ENCODE measurements at regions not wholly inside any gene's neighbourhood (a gene's known extent, or its start where the extent isn't known, plus 50 kb on each side); places are given as distances from the start of the nearest gene placed in this dataset.
"Not testable (repeated sequence)": the region's sequence is repeated elsewhere in the genome, so short reads cannot be mapped to it uniquely, and the experiment has no call there.

DNA sequence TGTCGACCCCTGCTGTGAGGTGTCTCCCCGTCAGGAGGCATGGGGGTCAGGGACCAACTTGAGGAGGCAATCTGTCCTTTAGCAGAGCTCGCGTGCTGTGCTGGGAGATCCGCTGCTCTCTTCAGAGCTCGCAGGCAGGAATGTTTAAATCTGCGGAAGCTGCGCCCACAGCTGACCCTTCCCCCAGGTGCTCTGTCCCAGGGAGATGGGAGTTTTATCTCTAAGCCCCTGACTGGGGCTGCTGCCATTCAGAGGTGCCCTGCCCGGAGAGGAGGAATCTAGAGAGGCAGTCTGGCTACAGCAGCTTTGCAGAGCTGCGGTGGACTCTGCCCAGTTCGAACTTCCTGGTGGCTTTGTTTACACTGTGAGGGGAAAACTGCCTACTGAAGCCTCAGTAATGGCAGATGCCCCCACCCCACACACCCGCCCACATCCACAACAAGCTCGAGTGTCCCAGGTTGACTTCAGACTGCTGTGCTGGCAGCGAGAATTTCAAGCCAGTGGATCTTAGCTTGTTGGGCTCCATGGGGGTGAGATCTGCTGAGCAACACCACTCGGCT lies 133.1 kb downstream of the CENPC start:
- DNase-seq (ENCODE audit: low read depth), result not testable (repeated sequence)

DNA sequence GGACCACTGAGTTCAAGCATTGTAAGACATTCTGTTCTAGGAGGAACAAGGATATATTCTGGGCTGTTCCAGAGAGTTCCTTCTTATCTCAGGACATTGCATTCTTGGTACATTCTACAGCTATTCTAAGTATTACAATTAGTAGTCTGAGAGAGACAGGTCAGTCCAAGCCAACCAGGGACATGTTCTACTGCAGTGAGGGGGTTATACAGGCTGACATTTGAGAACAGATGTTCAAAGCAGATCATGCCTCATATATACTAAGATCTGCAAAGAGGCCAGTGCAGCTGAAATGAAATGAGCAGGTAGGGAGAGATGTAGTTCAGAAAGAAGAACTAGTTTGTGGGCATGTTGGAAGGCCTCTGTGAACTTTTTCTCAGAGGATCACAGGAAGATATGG lies 142.0 kb downstream of the CENPC start:
- DNase-seq (ENCODE audit: low read depth), result no peak

DNA sequence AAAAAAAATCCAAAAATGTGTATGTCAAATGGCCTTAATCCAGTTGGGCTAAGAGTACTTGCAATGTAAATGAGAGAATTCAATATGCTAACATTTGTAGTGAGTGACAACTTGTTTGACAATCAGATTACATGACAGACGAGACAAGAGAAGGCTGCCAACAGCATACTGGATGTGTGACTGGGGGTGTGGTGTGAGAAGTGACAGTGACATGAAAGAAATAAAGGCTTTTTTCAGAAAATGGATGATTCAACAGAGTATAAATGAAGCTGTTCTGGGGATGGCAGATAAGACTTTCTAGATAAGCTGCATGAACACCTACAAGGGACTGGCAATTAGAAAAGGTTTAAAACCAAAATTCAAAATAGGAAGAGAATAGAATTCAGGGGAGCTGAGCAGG lies 143.4 kb downstream of the CENPC start:
- no peak for DNase-seq (ENCODE audit: low read depth)

DNA sequence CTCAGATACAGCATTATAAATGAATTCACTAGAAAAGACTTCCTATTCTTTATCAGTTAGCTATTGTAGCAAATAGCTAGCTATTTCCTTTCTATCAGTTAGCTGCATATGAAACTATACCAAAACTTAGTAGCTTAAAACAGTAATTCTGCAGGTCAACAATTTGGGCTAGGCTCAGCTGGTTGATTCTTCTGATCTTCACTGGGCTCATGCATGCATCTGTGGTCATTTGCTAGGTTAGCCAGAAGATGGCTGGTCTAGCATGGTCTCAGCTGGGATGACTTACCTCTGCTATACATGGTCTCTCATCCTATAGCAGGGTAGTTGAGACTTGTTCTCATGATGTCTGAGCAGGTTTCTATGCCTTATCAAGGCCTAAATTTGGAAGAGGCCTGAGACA lies 147.4 kb downstream of the CENPC start:
- no peak for DNase-seq (ENCODE audit: low read depth)

DNA sequence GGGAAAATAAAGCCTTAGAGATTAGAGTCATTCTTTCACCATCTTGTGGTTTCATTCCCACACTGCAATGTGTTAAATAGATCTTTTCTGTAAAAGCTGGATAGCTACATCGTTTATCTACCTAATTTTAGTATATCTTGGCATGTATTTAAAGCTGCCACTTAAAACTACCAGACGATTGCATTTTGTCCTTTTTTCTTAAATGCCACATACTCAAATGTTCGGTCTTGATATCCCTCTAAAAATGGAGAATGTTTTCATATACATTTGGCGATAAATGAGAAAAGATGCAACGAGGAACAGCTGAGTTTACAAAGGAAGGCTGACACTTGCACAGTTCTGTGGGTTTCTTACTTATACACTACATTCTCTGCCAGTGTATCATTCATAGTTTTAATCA lies 148.3 kb downstream of the CENPC start:
- DNase-seq (ENCODE audit: low read depth), result no peak

DNA sequence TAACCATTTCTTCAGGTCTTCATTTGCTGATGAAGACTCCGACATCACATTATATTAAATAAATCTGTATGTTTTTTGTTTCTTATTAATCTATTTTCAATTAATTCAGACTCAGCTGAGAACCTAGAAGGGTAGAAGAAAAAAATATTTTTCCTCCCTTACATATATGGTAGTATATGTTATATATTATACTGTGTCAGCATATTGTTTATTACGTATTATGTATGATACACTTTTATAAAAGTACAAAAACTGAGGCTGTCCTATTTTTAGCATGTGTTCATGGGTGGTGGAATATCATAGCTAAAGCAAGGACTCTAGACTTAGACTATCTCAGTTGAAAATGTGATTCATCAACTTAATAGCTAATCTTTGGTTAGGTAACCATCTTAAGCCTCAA lies 149.3 kb downstream of the CENPC start:
- no peak for DNase-seq (ENCODE audit: low read depth)

DNA sequence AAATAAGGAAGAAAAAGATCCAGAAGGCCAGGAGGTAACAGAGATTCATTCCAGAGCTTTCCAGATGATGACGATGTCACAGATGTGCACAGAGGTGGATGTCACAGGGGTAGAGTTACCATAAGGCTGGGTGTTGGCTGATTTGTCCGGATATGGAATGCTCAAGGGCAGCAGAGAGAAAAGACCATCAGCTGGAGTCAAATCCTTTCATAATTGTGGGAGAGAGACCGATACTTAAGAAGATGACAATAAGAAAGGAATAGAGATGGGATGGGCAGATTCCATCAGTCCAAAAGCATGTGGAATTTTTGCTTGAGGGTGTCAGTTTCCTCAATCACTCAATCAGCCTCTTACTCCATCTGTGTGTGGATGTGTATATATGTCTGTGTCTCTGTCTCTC lies 150.4 kb downstream of the CENPC start:
- DNase-seq (ENCODE audit: low read depth), result no peak

DNA sequence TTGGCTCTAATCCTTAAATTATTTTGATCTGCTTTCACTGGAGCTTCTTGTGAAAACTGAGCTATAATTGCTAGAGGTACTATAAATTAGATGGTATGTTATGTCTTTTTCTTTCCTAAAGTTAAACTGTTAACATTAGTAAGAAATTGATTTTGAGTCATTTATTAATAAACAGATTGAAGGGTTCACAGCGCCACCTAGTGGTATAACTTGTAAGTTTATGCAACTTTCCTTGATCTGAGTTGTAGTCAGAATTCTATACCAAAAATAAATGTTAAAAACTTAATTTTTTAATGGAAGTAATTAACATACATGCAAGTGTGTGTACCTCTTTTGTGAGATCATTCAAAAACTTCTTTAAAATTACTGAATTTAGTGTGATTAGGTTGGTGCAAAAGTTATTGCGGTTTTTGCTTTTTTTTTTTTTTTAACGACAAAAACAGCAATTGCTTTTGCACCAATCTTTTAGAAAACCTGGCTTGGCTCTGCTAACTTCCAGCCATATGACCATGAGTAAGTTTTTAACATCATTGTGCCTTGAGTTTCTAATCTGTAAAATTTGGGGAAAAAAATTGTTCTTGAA lies 151.5 kb downstream of the CENPC start:
- DNase-seq (ENCODE audit: low read depth), result no peak

DNA sequence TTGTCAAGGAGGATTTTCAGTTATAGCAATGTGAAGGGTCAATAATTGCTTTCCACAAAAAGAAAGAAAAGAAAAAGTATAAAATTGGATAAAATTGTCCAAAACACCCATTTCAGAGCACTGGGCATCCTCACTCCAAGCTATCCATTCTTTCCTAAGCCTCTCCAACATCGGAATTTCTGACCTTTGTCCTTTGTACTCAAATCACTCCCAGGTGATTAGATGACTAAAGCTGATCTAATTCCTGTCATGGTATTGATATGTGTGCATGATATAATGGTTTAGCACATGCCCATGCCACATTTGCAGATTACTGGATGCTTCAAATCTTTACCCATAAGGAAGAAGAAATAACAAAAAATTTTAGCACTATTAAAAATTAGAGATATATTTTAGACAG lies 152.3 kb downstream of the CENPC start:
- no peak for DNase-seq (ENCODE audit: low read depth)

DNA sequence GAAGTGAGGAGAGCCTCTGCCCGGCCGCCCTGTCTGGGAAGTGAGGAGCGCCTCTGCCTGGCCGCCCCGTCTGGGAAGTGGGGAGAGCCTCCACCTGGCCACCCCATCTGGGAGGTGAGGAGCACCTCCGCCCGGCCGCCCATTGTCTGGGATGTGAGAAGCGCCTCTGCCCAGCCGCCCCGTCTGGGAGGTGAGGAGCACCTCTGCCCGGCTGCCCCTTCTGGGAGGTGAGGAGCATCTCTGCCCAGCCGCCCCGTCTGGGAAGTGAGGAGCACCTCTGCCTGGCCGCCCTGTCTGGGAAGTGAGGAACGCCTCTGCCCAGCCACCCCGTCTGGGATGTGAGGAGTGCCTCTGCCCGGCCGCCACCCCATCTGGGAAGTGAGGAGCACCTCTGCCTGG lies 163.9 kb downstream of the CENPC start:
- not testable (repeated sequence) for DNase-seq (ENCODE audit: low read depth)

DNA sequence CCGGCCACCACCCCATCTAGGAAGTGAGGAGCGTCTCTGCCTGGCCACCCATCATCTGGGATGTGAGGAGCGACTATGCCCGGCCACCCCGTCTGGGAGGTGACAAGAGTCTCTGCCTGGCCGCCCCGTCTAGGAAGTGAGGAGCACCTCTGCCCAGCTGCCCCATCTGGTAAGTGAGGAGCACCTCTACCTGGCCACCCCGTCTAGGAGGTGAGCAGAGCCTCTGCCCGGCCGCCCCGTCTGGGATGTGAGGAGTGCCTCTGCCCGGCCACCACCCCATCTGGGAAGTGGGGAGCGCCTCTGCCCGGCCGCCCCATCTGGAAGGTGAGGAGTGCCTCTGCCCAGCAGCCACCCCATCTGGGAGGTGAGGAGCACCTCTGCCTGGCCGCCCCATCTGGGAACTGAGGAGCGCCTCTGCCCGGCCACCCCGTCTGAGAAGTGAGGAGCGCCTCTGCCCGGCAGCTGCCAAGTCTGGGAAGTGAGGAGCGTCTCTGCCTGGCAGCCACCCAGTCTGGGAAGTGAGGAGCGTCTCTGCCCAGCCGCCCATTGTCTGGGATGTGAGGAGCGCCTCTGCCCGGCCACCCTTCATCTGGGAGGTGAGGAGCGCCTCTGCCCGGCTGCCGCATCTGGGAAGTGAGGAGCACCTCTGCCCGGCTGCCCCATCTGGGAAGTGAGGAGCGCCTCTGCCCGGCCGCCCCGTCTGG lies 164.4 kb downstream of the CENPC start:
- DNase-seq (ENCODE audit: low read depth), result not testable (repeated sequence)

DNA sequence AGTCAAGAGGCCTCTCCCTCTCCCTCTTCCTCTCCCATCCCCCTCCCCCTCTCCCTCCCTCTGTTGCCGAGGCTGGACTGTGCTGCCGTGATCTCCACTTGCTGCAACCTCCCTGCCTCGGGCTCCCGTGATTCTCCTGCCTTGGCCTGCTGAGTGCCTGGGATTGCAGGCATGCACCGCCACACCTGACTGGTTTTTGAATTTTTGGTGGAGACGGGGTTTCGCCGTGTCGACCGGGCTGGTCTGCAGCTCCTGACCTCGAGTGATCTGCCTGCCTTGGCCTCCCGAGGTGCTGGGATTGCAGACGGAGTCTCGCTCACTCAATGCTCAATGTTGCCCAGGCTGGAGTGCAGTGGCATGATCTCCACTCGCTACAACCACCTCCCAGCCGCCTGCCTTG lies 165.1 kb downstream of the CENPC start:
- no peak for DNase-seq (ENCODE audit: low read depth)

DNA sequence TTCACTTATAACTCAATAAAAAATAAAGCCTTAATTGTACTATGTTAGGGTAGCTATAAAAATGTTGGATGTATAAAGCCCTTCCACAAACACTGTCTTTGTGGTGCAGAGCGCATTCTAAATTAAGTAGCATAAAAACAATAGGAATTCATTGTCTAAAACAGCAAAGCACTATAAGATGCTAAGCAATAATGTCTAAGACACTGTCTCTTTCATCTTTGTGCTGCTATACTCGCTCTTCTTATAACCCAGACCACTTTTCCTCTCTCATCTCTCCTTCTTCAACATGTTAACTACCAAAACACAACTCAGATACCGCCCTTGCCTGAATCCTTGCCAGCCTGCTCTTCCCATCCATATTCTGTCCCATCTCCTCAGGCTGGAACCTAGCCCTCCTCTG lies 170.0 kb downstream of the CENPC start:
- no peak for DNase-seq (ENCODE audit: low read depth)

DNA sequence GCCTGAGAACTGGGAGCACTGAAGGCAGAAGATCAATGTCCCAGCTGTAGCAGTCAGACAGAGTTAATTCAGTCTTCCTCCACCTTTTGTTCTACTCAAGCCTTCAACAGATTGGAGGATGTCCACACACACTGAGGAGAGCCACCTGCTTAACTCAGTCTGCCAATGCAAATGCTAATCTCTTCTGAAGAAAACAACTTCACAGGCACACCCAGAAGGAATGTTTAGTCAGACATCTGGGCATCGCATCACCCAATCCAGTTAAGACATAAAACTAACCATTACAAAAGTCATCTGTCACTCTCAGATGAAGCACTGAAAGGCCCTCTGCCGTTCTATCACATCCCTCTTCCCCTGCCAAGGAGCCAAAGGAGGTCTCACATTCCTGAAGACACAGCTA lies 173.7 kb downstream of the CENPC start:
- DNase-seq (ENCODE audit: low read depth), result no peak

DNA sequence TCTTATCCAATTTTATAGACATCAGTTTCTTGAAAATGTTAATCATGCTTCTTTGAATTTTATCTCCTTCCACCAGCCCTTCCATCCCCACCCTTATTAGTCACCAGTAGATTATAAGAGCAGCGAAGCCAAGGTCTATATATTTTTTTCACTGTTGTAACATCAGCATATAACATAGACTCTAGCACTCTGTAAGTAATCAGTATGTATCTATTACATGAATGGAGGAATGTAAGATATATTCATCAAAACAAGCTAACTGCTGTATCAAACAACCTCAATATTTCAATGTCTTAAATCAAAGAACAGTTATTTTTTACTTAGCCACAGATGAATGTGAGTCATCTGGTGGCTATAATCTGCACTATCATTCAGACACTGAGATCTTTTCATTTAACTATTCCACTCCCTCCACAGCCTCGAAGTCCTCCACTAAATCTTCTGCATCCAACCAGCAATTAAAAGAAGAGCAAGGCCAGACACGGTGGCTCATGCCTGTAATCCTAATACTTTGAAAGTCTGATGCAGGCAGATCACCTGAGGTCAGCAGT lies 178.9 kb downstream of the CENPC start:
- DNase-seq (ENCODE audit: low read depth), result no peak

DNA sequence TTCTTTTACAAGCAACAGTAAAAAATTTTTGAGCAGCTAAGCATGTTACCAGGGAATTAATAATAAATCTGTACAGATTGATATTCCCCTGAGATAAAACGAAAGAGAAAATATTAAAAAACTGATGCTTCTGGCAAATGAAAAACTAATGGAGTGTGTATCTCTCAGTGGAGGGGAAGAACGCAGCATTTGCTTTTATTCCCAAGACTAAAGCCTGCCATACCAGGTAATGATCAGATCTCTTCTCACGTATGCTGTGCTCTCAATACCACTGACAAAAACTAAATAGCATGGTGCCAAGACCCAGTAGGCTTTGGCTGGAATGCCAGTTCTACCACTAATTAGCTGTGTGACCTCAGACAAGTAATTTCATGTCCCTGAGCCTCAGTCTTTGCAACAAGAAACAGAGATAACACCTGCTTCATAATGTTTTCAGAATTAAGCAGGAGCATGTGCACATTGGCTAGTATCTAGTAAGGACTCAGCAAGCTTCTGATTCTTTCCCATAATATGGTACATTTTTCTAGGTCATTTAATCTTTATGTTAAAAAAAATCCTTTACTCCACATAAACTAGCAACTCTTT lies 179.6 kb downstream of the CENPC start:
- DNase-seq (ENCODE audit: low read depth), result no peak

DNA sequence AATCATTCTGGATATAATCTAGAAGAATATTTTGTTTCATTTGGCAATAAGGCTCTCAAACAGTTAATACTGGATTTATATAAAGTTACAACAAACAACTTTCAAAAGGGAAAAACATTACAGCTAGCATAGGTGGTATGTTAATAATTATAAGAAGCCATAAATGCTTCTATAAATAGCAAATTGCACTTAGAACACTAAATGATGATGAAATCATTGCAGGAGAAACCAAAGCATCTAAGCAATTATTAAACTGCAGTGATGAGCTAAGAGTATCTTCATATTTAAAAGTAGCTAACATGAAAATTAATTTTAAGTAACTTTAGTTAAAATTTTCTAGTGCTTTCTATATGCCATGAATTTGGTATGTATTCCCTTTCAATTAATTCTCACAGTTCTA lies 189.5 kb downstream of the CENPC start:
- no peak for DNase-seq (ENCODE audit: low read depth)

DNA sequence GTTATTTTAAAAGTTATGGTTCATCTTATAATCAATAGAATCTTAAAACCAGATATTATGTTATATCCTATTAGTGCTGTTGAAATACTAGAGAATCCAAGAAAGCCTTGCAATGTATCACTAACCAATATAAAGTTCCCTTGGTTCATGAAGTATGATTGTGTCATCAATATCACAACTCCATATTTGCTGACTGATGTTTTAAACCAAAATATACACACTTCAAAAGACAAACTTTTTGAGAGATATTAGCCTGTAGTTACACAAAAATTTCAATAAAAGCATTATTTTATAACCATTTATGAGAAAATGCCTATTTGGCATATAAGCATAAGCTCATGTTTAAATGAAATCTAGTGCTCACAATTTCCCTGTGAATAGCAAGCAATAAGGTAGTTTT lies 198.6 kb downstream of the CENPC start:
- no peak for DNase-seq (ENCODE audit: low read depth)

DNA sequence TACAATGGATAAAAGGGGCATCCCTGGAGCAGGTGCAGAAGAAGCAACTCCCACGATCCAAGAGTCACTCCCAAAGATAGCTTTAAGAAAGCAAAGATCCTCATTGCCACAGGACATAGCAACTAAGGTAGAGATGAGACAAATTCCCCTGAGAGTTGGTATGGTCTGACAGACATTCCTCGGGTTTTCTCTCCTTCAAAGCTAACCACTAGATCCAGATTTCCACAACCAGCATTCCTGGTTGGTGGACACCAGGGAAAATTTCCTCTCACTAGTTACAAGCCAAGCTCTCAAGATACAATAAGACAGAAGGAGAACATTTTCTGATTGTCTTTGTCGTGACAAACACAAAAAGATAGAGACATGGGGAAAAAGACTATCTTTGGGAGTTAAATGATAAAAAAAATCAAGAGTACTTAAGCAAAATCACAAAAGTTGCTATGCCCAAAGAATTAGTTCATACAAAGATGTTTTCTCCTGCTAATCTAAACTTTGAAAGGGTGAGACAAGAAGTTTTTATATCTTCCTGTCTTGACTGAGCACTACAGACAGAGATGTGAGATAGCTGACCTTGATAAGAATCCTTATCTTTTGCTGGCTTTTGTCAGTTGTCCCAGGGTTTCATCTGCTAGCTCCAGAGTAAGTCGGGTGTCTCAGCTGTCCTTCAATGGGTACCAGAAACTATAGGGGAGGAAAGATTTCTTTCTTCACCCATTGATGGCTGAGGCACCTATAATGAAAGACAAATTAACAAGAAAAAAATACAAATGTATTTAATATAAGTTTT lies 200.5 kb downstream of the CENPC start:
- no peak for DNase-seq (ENCODE audit: low read depth)

DNA sequence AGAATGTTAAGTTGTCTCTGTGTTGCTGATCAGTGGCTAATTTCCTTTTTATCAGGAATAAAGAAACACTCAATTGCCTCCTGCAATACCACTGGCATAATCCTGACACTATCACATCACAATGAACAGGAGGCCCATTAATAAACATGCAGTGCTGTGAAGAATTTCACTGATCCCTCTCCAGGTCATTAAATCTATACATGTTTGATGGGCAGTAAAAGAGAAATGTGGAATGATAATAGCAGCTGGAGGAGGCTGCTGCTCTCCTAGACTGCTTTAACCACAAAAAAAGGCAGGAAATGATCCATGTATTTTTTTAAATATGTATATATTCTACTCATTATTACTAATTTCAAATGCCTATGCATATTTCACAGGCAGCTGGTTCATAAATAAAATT lies 202.1 kb downstream of the CENPC start:
- DNase-seq (ENCODE audit: low read depth), result no peak

DNA sequence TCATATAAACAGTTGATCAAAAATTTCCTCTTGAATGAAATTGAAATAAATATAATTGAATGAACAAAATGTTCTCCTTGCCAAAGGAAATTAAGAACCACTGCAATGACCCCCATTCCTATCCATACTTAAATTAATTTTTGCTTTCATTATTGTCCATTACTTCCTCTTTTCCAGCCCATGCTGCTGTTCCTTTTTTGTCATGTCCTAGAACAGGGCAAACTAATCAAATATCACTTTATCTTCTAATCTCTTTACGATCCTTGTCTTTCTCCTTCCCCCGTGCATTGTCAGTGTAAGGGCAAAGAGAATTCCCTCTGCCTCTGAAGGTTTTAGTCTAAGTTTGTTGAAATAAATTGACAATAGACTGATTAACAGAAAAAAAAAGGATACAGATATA lies 203.0 kb downstream of the CENPC start:
- no peak for DNase-seq (ENCODE audit: low read depth)

DNA sequence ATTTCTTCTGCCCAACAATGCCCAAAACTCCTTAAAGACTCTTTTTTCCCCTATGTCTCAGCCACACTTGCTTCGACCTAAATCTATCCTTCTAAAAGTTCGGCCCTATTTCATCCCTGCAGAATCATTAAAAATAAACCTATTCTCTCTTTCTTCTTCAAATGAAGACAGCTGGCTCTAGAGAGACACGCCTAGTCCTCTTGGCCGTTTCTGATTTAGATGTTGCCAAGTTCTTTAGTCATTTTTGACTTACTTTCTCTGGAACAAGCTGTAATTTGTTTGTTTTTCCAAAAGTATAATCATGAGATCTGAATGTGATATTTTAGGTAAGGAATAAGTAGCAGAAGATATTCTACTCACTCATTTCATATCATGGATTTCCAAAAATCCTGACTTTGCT lies 211.6 kb downstream of the CENPC start:
- no peak for DNase-seq (ENCODE audit: low read depth)

DNA sequence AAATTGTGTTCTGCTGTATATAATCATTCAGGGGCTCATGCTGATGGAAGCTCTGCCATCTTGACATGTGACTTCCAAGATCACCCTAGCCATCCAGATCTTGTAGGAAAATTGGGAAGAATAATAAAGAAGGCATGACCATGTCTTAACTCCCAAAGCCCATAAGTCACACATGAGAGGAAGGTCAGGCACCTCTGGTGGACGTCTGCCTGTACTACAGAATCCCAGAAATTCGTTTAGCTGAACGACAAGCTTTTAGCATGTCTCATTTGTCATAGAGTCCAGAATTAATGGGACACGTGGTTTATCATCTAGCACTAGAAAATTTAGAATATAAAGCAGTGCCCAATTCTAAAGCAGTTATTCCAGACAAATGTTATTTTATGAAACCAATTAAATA lies 212.7 kb downstream of the CENPC start:
- no peak for DNase-seq (ENCODE audit: low read depth)
